GM12891 (cell line): ENCODE measurements at regions not wholly inside any gene's neighbourhood (a gene's known extent, or its start where the extent isn't known, plus 50 kb on each side); places are given as distances from the start of the nearest gene placed in this dataset.

Experiments
- POLR2A ChIP-seq: IDR thresholded peaks from 2 replicates; pipeline ENCODE4 v1.6.1; 2011; ENCODE audit warnings: low read depth, low read length, control low read depth
- SPI1 ChIP-seq: IDR thresholded peaks from 2 replicates; pipeline ENCODE4 v1.6.1; 2011; ENCODE audit warnings: low read depth, low read length, control low read depth

DNA sequence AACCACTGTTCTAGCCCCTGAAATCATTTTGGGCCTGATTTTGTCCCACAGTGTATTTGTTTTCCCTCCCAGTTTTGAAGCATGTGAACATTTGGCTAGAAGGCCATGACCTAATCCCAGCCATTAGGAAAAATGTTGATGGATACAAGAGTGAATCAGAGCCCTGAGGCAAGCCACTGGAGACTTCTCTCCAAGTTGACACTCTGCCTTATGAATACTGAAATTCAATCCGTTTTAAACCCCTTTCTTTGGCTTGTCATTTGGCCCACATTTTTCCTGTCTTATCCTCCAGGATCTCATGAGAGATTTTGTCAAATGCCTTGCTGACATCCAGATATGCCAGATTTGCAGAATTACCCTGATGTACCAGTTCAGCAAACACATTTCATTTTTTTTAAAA is 158.8 kb downstream of the FAT3 start:
- TF ChIP-seq POLR2A, result no peak
- no peak for TF ChIP-seq SPI1
